ENCODE measurements at regions not wholly inside any gene's neighbourhood (a gene's known extent, or its start where the extent isn't known, plus 50 kb on each side); places are given as distances from the start of the nearest gene placed in this dataset.

DNA sequence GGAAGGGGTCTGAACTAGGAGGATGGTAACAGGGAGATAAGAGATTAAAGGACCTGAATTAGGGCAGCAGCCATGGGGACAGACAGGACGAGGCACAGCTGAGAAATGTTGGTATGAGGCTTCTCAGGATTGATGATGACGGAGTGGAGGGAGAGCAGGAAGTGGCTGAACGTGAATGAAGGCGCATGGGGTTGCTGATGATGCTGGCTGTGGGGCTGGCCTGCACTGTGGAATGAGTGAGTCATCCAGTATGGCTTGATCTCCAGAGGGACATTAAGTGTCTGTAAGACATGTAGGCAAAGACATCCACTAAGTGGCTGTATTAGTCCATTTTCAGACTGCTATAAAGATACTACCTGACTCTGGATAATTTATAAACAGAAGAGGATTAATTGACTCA lies 256.4 kb downstream of the ICE1 start:
- no peaks in the 10 kb centered on the region for H3K27me3 ChIP-seq (ENCODE audit: control insufficient read depth, insufficient read depth, low read length)
- Mint-ChIP-seq H3K27me3 (ENCODE audit: low read depth in 2 of 2) (no peaks in the 10 kb centered on the region), H3K9me3 (peaks cover 7 to 10% of the 10 kb centered on the region in 2 donors), H3K4me1 (no peaks in the 10 kb centered on the region), H3K4me3 (no peak overlapping the region), H3K36me3 (no peaks in the 10 kb centered on the region), H3K27ac (no peak overlapping the region)
- WGBS (ENCODE audit: insufficient coverage) = 52% methylated on average over 4 of the region's 4 CpGs
- no peak overlapping the region for H3K4me3 ChIP-seq (ENCODE audit: low read length)
- H3K36me3 ChIP-seq (ENCODE audit: control insufficient read depth, insufficient read depth, low read length) = no peaks in the 10 kb centered on the region
- no peaks in the 10 kb centered on the region for H3K9me3 ChIP-seq (ENCODE audit: control insufficient read depth, insufficient read depth, low read length)
- TF ChIP-seq, protein P1, sequence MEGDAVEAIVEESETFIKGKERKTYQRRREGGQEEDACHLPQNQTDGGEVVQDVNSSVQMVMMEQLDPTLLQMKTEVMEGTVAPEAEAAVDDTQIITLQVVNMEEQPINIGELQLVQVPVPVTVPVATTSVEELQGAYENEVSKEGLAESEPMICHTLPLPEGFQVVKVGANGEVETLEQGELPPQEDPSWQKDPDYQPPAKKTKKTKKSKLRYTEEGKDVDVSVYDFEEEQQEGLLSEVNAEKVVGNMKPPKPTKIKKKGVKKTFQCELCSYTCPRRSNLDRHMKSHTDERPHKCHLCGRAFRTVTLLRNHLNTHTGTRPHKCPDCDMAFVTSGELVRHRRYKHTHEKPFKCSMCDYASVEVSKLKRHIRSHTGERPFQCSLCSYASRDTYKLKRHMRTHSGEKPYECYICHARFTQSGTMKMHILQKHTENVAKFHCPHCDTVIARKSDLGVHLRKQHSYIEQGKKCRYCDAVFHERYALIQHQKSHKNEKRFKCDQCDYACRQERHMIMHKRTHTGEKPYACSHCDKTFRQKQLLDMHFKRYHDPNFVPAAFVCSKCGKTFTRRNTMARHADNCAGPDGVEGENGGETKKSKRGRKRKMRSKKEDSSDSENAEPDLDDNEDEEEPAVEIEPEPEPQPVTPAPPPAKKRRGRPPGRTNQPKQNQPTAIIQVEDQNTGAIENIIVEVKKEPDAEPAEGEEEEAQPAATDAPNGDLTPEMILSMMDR (IDR thresholded peaks at IDR 0.05) = no peak
- intact Hi-C loops (cut with micrococcal nuclease) = no loop called here
- no peak overlapping the region for H3K27ac ChIP-seq (ENCODE audit: low read length)
- no peak for ATAC-seq
- DNase-seq = no peak
- H3K4me1 ChIP-seq (ENCODE audit: control insufficient read depth, insufficient read depth, low read length) = no peaks in the 10 kb centered on the region

DNA sequence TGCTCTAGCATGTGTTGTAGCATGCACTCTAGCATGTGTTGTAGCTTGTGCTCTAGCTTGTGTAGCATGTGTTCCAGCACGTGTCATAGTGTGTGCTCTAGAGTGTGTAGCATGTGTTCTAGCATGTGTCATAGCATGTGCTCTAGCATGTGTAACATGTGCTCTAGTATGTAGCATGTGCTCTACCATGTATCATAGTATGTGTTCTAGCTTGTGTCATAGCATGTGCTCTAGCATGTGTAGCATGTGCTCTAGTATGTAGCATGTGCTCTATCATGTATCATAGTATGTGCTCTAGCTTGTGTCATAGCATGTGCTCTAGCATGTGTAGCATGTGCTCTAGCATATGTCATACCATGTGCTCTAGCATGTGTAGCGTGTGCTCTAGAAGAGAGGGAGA lies 255.3 kb downstream of the ICE1 start:
- H3K9me3 ChIP-seq (ENCODE audit: control insufficient read depth, insufficient read depth, low read length) = no peaks in the 10 kb centered on the region
- H3K4me3 ChIP-seq (ENCODE audit: low read length) = no peak overlapping the region
- no peak for DNase-seq
- Mint-ChIP-seq H3K27me3 (ENCODE audit: low read depth in 2 of 2) (peaks cover 0 to under 1% of the 10 kb centered on the region in 2 donors), H3K4me3 (no peak overlapping the region), H3K27ac (no peak overlapping the region), H3K4me1 (no peaks in the 10 kb centered on the region), H3K9me3 (peaks cover 3% of the 10 kb centered on the region in 2 donors), H3K36me3 (no peaks in the 10 kb centered on the region)
- TF ChIP-seq, protein P1 (IDR thresholded peaks at IDR 0.05) = no peak
- H3K4me1 ChIP-seq (ENCODE audit: control insufficient read depth, insufficient read depth, low read length) = no peaks in the 10 kb centered on the region
- no peaks in the 10 kb centered on the region for H3K36me3 ChIP-seq (ENCODE audit: control insufficient read depth, insufficient read depth, low read length)
- WGBS (ENCODE audit: insufficient coverage) = 97% methylated on average over 2 of the region's 2 CpGs
- no peaks in the 10 kb centered on the region for H3K27me3 ChIP-seq (ENCODE audit: control insufficient read depth, insufficient read depth, low read length)
- no peak overlapping the region for H3K27ac ChIP-seq (ENCODE audit: low read length)
- no peak for ATAC-seq
- intact Hi-C loops (cut with micrococcal nuclease) = no loop called here

DNA sequence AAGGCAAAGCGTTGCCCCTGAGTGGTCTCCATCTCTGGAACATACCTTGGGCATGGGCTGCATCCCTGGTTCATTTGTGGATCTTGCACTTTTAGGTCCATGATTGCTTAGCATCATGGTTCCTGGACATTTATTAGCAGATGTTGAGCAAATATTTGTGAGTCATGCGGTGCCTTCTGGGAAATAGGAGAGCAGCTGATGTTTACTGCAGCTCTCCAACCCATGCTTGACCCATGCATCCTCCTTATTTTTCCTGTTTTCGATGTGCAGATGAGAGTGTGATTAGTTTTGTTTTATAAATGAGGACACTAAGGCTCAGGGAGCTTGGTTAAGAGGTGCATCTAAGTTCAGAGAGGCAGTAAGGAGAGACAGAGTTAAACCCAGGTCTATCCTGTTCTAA lies 253.7 kb downstream of the ICE1 start:
- Histone ChIP-seq H3K27me3 (ENCODE audit: control insufficient read depth, insufficient read depth, low read length) (no peaks in the 10 kb centered on the region), H3K27ac (ENCODE audit: low read length) (no peak overlapping the region), H3K9me3 (ENCODE audit: control insufficient read depth, insufficient read depth, low read length) (no peaks in the 10 kb centered on the region), H3K4me1 (ENCODE audit: control insufficient read depth, insufficient read depth, low read length) (no peaks in the 10 kb centered on the region), H3K36me3 (ENCODE audit: control insufficient read depth, insufficient read depth, low read length) (no peaks in the 10 kb centered on the region), H3K4me3 (ENCODE audit: low read length) (no peak overlapping the region)
- ATAC-seq (no peak), DNase-seq (no peak)
- intact Hi-C loops (cut with micrococcal nuclease) = no loop called here
- Mint-ChIP-seq H3K4me1 (no peaks in the 10 kb centered on the region), H3K27me3 (ENCODE audit: low read depth in 2 of 2) (peaks cover 0 to 2% of the 10 kb centered on the region in 2 donors), H3K4me3 (no peak overlapping the region), H3K27ac (no peak overlapping the region), H3K36me3 (no peaks in the 10 kb centered on the region), H3K9me3 (peaks cover 3% of the 10 kb centered on the region in 2 donors)
- TF ChIP-seq, protein P1 (IDR thresholded peaks at IDR 0.05) = no peak
- 89% methylated on average over 3 of the region's 3 CpGs for WGBS (ENCODE audit: insufficient coverage)

DNA sequence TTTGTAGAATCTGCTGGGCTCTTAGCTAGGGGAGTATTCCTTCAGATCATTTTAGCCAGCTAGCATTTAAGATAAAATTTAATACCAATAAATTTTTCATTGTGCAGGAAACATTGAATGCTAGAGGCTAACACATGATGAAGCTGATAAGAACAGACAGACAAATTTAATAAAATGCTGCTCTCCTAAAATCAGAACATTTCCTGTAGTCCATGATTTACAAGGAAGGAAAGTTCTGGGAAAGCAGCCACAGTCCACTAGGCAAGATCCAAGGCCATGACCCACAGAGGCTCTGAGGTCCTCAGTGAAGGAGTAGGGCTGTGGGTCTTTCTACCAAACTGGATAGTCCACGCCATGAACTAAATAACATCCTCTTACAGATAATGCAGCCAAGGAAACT lies 253.0 kb downstream of the ICE1 start:
- peaks cover 0 to 2% of the 10 kb centered on the region in 2 donors for H3K27me3 Mint-ChIP-seq (ENCODE audit: low read depth in 2 of 2)
- H3K36me3 Mint-ChIP-seq = no peaks in the 10 kb centered on the region
- TF ChIP-seq, protein P1 (IDR thresholded peaks at IDR 0.05) = no peak
- H3K4me3 Mint-ChIP-seq = no peak overlapping the region
- ATAC-seq (no peak), DNase-seq (no peak)
- WGBS (ENCODE audit: insufficient coverage) = no CpG with 5 or more reads among the region's 1 CpG
- no peaks in the 10 kb centered on the region for H3K27me3 ChIP-seq (ENCODE audit: control insufficient read depth, insufficient read depth, low read length)
- H3K4me1 Mint-ChIP-seq = no peaks in the 10 kb centered on the region
- peaks cover 3% of the 10 kb centered on the region in 2 donors for H3K9me3 Mint-ChIP-seq
- H3K36me3 ChIP-seq (ENCODE audit: control insufficient read depth, insufficient read depth, low read length) = no peaks in the 10 kb centered on the region
- no peak overlapping the region for H3K4me3 ChIP-seq (ENCODE audit: low read length)
- intact Hi-C loops (cut with micrococcal nuclease) = no loop called here
- no peak overlapping the region for H3K27ac ChIP-seq (ENCODE audit: low read length)
- H3K4me1 ChIP-seq (ENCODE audit: control insufficient read depth, insufficient read depth, low read length) = no peaks in the 10 kb centered on the region
- no peaks in the 10 kb centered on the region for H3K9me3 ChIP-seq (ENCODE audit: control insufficient read depth, insufficient read depth, low read length)
- no peak overlapping the region for H3K27ac Mint-ChIP-seq
